Neural progenitor cell (in vitro differentiated cells): ENCODE measurements at regions not wholly inside any gene's neighbourhood (a gene's known extent, or its start where the extent isn't known, plus 50 kb on each side); places are given as distances from the start of the nearest gene placed in this dataset.

Experiments used
- DNase-seq: peaks from one replicate; pipeline ENCODE4 v3.0.0-alpha.2; 2016; ENCODE audit warnings: low spot score
- H2AFZ ChIP-seq: fragments of 200-600 bp; sonication (generic); replicated peaks from 2 replicates; pipeline ENCODE4 v1.6.1; 2016; ENCODE audit warnings: antibody characterized with exemption
- H3F3A ChIP-seq: fragments of 200-600 bp; sonication (generic); 2 replicates; pipeline ENCODE4 v1.6.1; 2016; ENCODE audit warnings: antibody characterized with exemption, low read depth
- H3K27ac ChIP-seq: fragments of 200-600 bp; sonication (generic); 2 replicates; pipeline ENCODE4 v1.5.1; 2016; ENCODE audit warnings: mild to moderate bottlenecking
- H3K27me3 ChIP-seq: fragments of 200-600 bp; sonication (generic); 2 replicates; pipeline ENCODE4 v1.6.1; 2016; ENCODE audit warnings: mild to moderate bottlenecking, moderate library complexity
- H3K36me3 ChIP-seq: fragments of 200-600 bp; sonication (generic); 2 replicates; pipeline ENCODE4 v1.5.1; 2016
- H3K4me1 ChIP-seq: fragments of 200-600 bp; sonication (generic); 2 replicates; pipeline ENCODE4 v1.6.1; 2016; ENCODE audit warnings: mixed run types
- H3K4me2 ChIP-seq: fragments of 200-600 bp; sonication (generic); 2 replicates; pipeline ENCODE4 v1.6.1; 2016
- H3K4me3 ChIP-seq: fragments of 200-600 bp; sonication (generic); 2 replicates; pipeline ENCODE4 v1.5.1; 2016
- H3K79me2 ChIP-seq: fragments of 200-600 bp; sonication (generic); 2 replicates; pipeline ENCODE4 v1.6.1; 2016; ENCODE audit warnings: low read depth
- H3K9ac ChIP-seq: fragments of 200-600 bp; sonication (generic); 2 replicates; pipeline ENCODE4 v1.6.1; 2016
- H3K9me3 ChIP-seq: fragments of 200-600 bp; sonication (generic); 2 replicates; pipeline ENCODE4 v1.5.1; 2016; ENCODE audit warnings: low read depth
- H4K20me1 ChIP-seq: fragments of 200-600 bp; sonication (generic); 2 replicates; pipeline ENCODE4 v1.6.1; 2016; ENCODE audit warnings: low read depth
- H3K27ac Mint-ChIP-seq: 3 replicates; pipeline ENCODE4 v1.8.0; 2021; ENCODE audit warnings: mixed read lengths
- H3K27me3 Mint-ChIP-seq: 2 replicates; pipeline ENCODE4 v1.8.0; 2022; ENCODE audit warnings: low read depth, mild to moderate bottlenecking, inconsistent platforms, moderate library complexity, mixed read lengths; ENCODE audit not compliant: insufficient read depth
- H3K36me3 Mint-ChIP-seq: 3 replicates; pipeline ENCODE4 v1.8.0; 2021; ENCODE audit warnings: mixed read lengths
- H3K4me1 Mint-ChIP-seq: 3 replicates; pipeline ENCODE4 v1.8.0; 2021; ENCODE audit warnings: mixed read lengths
- H3K4me3 Mint-ChIP-seq: 3 replicates; pipeline ENCODE4 v1.8.0; 2021; ENCODE audit warnings: mild to moderate bottlenecking, moderate library complexity, mixed read lengths
- H3K9me3 Mint-ChIP-seq: 3 replicates; pipeline ENCODE4 v1.8.0; 2020; ENCODE audit warnings: mixed read lengths
- CTCF ChIP-seq: fragments of 200-600 bp; sonication (generic); IDR thresholded peaks from 2 replicates; pipeline ENCODE4 v1.5.1; 2017; ENCODE audit warnings: antibody characterized with exemption, mild to moderate bottlenecking
- EZH2 ChIP-seq: fragments of 200-600 bp; sonication (generic); IDR thresholded peaks from 2 replicates; pipeline ENCODE4 v1.6.1; 2017; ENCODE audit warnings: antibody characterized with exemption, mild to moderate bottlenecking, moderate library complexity
- EZH2phosphoT487 ChIP-seq: fragments of 200-600 bp; sonication (generic); IDR thresholded peaks from 2 replicates; pipeline ENCODE4 v1.6.1; 2017; ENCODE audit warnings: antibody characterized with exemption

GRCh38 chr22:48135592-48135991, 1373.1 kb downstream of the TBC1D22A start:
- Histone ChIP-seq H3K4me2 (no peak overlapping the region), H3K27me3 (no peaks in the 10 kb centered on the region), H4K20me1 (no peaks in the 10 kb centered on the region), H2AFZ (no peak overlapping the region), H3K4me3 (no peak overlapping the region), H3K9me3 (peaks cover 8% of the 10 kb centered on the region), H3F3A (no peaks in the 10 kb centered on the region), H3K36me3 (no peaks in the 10 kb centered on the region), H3K27ac (no peak overlapping the region), H3K79me2 (no peaks in the 10 kb centered on the region), H3K4me1 (no peaks in the 10 kb centered on the region), H3K9ac (no peak overlapping the region)
- no peak overlapping the region for H3K27ac Mint-ChIP-seq
- peaks cover 15% of the 10 kb centered on the region for H3K9me3 Mint-ChIP-seq
- H3K36me3 Mint-ChIP-seq = no peaks in the 10 kb centered on the region
- no peak for DNase-seq
- no peak for TF ChIP-seq EZH2
- TF ChIP-seq EZH2phosphoT487 = no peak
- TF ChIP-seq CTCF = no peak
- peaks cover 13% of the 10 kb centered on the region for H3K4me1 Mint-ChIP-seq
- no peak overlapping the region for H3K4me3 Mint-ChIP-seq
- peaks cover 24% of the 10 kb centered on the region for H3K27me3 Mint-ChIP-seq

GRCh38 chr22:48125416-48125815, 1363.0 kb downstream of the TBC1D22A start:
- TF ChIP-seq CTCF (no peak), EZH2 (no peak), EZH2phosphoT487 (no peak)

GRCh38 chr22:48121984-48122383, 1359.5 kb downstream of the TBC1D22A start:
- H3K79me2 ChIP-seq = no peaks in the 10 kb centered on the region
- no peaks in the 10 kb centered on the region for H3K27me3 ChIP-seq
- no peak overlapping the region for H2AFZ ChIP-seq
- no peak overlapping the region for H3K4me3 ChIP-seq
- DNase-seq = no peak
- peaks cover 12% of the 10 kb centered on the region for H3K9me3 Mint-ChIP-seq
- no peak overlapping the region for H3K4me2 ChIP-seq
- no peak overlapping the region for H3K27ac Mint-ChIP-seq
- no peaks in the 10 kb centered on the region for H3K4me1 ChIP-seq
- H3K36me3 ChIP-seq = no peaks in the 10 kb centered on the region
- no peaks in the 10 kb centered on the region for H3F3A ChIP-seq
- no peaks in the 10 kb centered on the region for H3K9me3 ChIP-seq
- TF ChIP-seq EZH2 = no peak
- TF ChIP-seq CTCF = no peak
- TF ChIP-seq EZH2phosphoT487 = no peak
- peaks cover 6% of the 10 kb centered on the region for H3K4me1 Mint-ChIP-seq
- peaks cover 5% of the 10 kb centered on the region for H3K27me3 Mint-ChIP-seq
- no peaks in the 10 kb centered on the region for H4K20me1 ChIP-seq
- H3K36me3 Mint-ChIP-seq = peaks cover 2% of the 10 kb centered on the region
- no peak overlapping the region for H3K27ac ChIP-seq
- no peak overlapping the region for H3K9ac ChIP-seq
- no peak overlapping the region for H3K4me3 Mint-ChIP-seq

More at GRCh38 chr22:48125416-48125815, 1363.0 kb downstream of the TBC1D22A start:
- H3K9ac ChIP-seq = no peak overlapping the region
- no peak overlapping the region for H3K27ac ChIP-seq
- no peak overlapping the region for H3K4me3 Mint-ChIP-seq
- peaks cover 9% of the 10 kb centered on the region for H3K4me1 Mint-ChIP-seq
- H3K9me3 Mint-ChIP-seq = peaks cover 12% of the 10 kb centered on the region
- no peaks in the 10 kb centered on the region for H3K4me1 ChIP-seq
- H2AFZ ChIP-seq = no peak overlapping the region
- H3K79me2 ChIP-seq = no peaks in the 10 kb centered on the region
- no peak for DNase-seq
- no peaks in the 10 kb centered on the region for H3F3A ChIP-seq
- H3K4me3 ChIP-seq = no peak overlapping the region
- no peak overlapping the region for H3K4me2 ChIP-seq
- no peaks in the 10 kb centered on the region for H4K20me1 ChIP-seq
- H3K27me3 ChIP-seq = no peaks in the 10 kb centered on the region
- H3K36me3 ChIP-seq = no peaks in the 10 kb centered on the region
- H3K36me3 Mint-ChIP-seq = peaks cover 2% of the 10 kb centered on the region
- no peaks in the 10 kb centered on the region for H3K9me3 ChIP-seq
- H3K27me3 Mint-ChIP-seq = peaks cover 3% of the 10 kb centered on the region
- H3K27ac Mint-ChIP-seq = no peak overlapping the region
